ENCODE measurements at regions not wholly inside any gene's neighbourhood (a gene's known extent, or its start where the extent isn't known, plus 50 kb on each side); places are given as distances from the start of the nearest gene placed in this dataset.

- no peak for ATAC-seq
- H3K4me1 Mint-ChIP-seq, result 0 out of 2 replicates have a peak, but pooled peaks cover 2% of the 10 kb centered on the region
- ChIA-PET CTCF (interaction anchor here (0.8 kb wide), 1 partner anchor 549 kb away, joined by 3 read pairs; no protein-coding TSS in a partner anchor), POLR2A (no interaction called here)
- H3K9me3 Mint-ChIP-seq, result no peaks in the 10 kb centered on the region
- DNase-seq (ENCODE audit: low spot score), result no peak
- no peaks in the 10 kb centered on the region for H3K36me3 Mint-ChIP-seq
- TF ChIP-seq PRRX2 (CRISPR knock-in tag; IDR thresholded peaks at IDR 0.05) (no peak), ZNF671 (CRISPR knock-in tag; IDR thresholded peaks at IDR 0.05) (no peak), ATF3 (CRISPR knock-in tag; conservative IDR thresholded peaks at IDR 0.05) (no peak), NFYB (CRISPR knock-in tag; conservative IDR thresholded peaks at IDR 0.05; ENCODE audit: low read depth) (no peak)
- no peak overlapping the region for H3K27ac Mint-ChIP-seq
- H3K4me3 Mint-ChIP-seq, result no peak overlapping the region
- H3K27me3 Mint-ChIP-seq (ENCODE audit: low read depth), result no peaks in the 10 kb centered on the region
Observed at GRCh38 chr15:81814882-81815455, 230.8 kb downstream of the MEX3B start.

GRCh38 chr15:81813215-81813614, 232.6 kb downstream of the MEX3B start:
- ChIA-PET CTCF (interaction anchor here (0.5 to 1.6 kb wide), 26 partner anchors 14 to 547 kb away, joined by 3 to 11 read pairs (median 4); no protein-coding TSS in a partner anchor), POLR2A (no interaction called here)
- Mint-ChIP-seq H3K4me3 (no peak overlapping the region), H3K27ac (no peak overlapping the region), H3K27me3 (ENCODE audit: low read depth) (no peaks in the 10 kb centered on the region), H3K4me1 (peaks cover 11% of the 10 kb centered on the region), H3K36me3 (no peaks in the 10 kb centered on the region), H3K9me3 (no peaks in the 10 kb centered on the region)
- TF ChIP-seq CBFB (CRISPR knock-in tag; IDR thresholded peaks at IDR 0.05; ENCODE audit: low read depth) (no peak), CTCF (IDR thresholded peaks at IDR 0.05) (0 out of 2 replicates have a peak, but pooled peaks have one; percentile 8)
- ATAC-seq (peak; percentile 97), DNase-seq (ENCODE audit: low spot score) (peak; percentile 26)

- Mint-ChIP-seq H3K4me3 (no peak overlapping the region), H3K27me3 (ENCODE audit: low read depth) (no peaks in the 10 kb centered on the region), H3K4me1 (peaks cover 12% of the 10 kb centered on the region), H3K9me3 (no peaks in the 10 kb centered on the region), H3K36me3 (no peaks in the 10 kb centered on the region; the same call in 1 of the 2 replicates), H3K27ac (no peak overlapping the region)
- CTCF ChIA-PET, result interaction anchor here (1.4 to 1.6 kb wide), 3 partner anchors 27 to 547 kb away, joined by 3 to 4 read pairs (median 4); no protein-coding TSS in a partner anchor
- DNase-seq (ENCODE audit: low spot score) (no peak), ATAC-seq (no peak)
- POLR2A ChIA-PET, result no interaction called here
- no peak for TF ChIP-seq GRHL2 (CRISPR knock-in tag; IDR thresholded peaks at IDR 0.05; ENCODE audit: insufficient replicate concordance, severe bottlenecking)
- TF ChIP-seq HMGXB4 (CRISPR knock-in tag; IDR thresholded peaks at IDR 0.05), result no peak
- TF ChIP-seq CREB1 (CRISPR knock-in tag; IDR thresholded peaks at IDR 0.05), result no peak
- no peak for TF ChIP-seq ATF3 (CRISPR knock-in tag; conservative IDR thresholded peaks at IDR 0.05)
- TF ChIP-seq FOXJ3 (CRISPR knock-in tag; IDR thresholded peaks at IDR 0.05; ENCODE audit: borderline replicate concordance), result no peak
- no peak for TF ChIP-seq CBFB (CRISPR knock-in tag; IDR thresholded peaks at IDR 0.05; ENCODE audit: low read depth)
- TF ChIP-seq SMAD4 (CRISPR knock-in tag; IDR thresholded peaks at IDR 0.05), result no peak
- TF ChIP-seq MYBL2 (CRISPR knock-in tag; IDR thresholded peaks at IDR 0.05), result no peak
- TF ChIP-seq GTF2I (CRISPR knock-in tag; conservative IDR thresholded peaks at IDR 0.05), result no peak
- TF ChIP-seq ZNF671 (CRISPR knock-in tag; IDR thresholded peaks at IDR 0.05), result no peak
- TF ChIP-seq SMAD3 (CRISPR knock-in tag; IDR thresholded peaks at IDR 0.05; ENCODE audit: borderline replicate concordance), result no peak
- no peak for TF ChIP-seq TEAD1 (CRISPR knock-in tag; IDR thresholded peaks at IDR 0.05)
- no peak for TF ChIP-seq ZSCAN18 (CRISPR knock-in tag; IDR thresholded peaks at IDR 0.05)
- TF ChIP-seq IRF2 (CRISPR knock-in tag; IDR thresholded peaks at IDR 0.05; ENCODE audit: borderline replicate concordance, low read depth), result no peak
- no peak for TF ChIP-seq NR2C2 (CRISPR knock-in tag; IDR thresholded peaks at IDR 0.05)
- no peak for TF ChIP-seq MLX (CRISPR knock-in tag; IDR thresholded peaks at IDR 0.05)
- no peak for TF ChIP-seq ARID4B (CRISPR knock-in tag; IDR thresholded peaks at IDR 0.05; ENCODE audit: borderline replicate concordance)
- TF ChIP-seq OVOL2 (CRISPR knock-in tag; IDR thresholded peaks at IDR 0.05; ENCODE audit: borderline replicate concordance), result no peak
Observed at GRCh38 chr15:81812456-81812855, 233.4 kb downstream of the MEX3B start.
